ENCODE measurements at regions not wholly inside any gene's neighbourhood (a gene's known extent, or its start where the extent isn't known, plus 50 kb on each side); places are given as distances from the start of the nearest gene placed in this dataset.

DNA sequence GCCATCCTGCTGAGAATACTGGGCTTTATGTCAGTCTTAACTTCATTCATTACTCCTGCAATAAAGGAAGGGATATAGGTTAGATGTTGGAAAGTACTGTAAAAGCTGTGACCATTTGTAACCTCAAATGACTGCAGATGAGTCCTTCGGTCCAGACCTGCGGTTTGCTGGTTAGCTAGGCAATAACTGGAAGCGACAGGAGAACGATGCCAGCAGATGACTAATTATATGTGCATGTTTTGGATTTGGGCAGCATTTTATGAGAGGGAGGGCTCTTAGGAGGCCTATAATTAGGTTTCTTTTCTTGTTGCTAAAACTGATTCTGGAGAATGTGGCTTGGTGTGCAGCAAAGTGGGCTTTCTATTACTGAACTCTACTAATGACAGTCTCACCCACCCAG is 205.6 kb downstream of the TMEM182 start:
- H3K4me3 Mint-ChIP-seq = no peak overlapping the region
- H3K36me3 Mint-ChIP-seq (ENCODE audit: low read depth) = no peaks in the 10 kb centered on the region
- no peaks in the 10 kb centered on the region for H3K4me1 Mint-ChIP-seq
- no peak overlapping the region for H3K27ac Mint-ChIP-seq
- TF ChIP-seq, protein P1, sequence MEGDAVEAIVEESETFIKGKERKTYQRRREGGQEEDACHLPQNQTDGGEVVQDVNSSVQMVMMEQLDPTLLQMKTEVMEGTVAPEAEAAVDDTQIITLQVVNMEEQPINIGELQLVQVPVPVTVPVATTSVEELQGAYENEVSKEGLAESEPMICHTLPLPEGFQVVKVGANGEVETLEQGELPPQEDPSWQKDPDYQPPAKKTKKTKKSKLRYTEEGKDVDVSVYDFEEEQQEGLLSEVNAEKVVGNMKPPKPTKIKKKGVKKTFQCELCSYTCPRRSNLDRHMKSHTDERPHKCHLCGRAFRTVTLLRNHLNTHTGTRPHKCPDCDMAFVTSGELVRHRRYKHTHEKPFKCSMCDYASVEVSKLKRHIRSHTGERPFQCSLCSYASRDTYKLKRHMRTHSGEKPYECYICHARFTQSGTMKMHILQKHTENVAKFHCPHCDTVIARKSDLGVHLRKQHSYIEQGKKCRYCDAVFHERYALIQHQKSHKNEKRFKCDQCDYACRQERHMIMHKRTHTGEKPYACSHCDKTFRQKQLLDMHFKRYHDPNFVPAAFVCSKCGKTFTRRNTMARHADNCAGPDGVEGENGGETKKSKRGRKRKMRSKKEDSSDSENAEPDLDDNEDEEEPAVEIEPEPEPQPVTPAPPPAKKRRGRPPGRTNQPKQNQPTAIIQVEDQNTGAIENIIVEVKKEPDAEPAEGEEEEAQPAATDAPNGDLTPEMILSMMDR (IDR thresholded peaks at IDR 0.05; ENCODE audit: unreplicated experiment in 3 of 3) = no peak
- H3K27me3 Mint-ChIP-seq (ENCODE audit: low read depth) = no peaks in the 10 kb centered on the region
- H3K9me3 Mint-ChIP-seq = no peaks in the 10 kb centered on the region

DNA sequence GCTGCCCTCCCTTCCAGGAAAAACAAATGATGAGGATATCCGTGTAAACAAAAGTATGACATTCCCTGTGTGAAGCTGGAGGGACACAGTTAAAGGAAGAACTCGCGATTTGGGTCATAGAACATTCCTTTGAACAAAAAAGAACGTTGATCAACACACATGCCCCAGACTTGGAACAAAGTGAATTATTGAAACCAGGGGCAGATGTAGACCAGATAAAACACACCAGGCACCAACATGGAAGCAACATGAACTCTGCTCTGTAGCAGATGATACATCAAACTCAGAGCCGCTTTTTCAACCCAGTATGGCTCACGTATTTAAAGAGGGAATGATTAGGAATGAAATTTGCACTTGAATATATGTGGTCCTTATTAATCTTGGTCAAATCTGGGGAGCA is 206.5 kb downstream of the TMEM182 start:
- H3K4me1 Mint-ChIP-seq = no peaks in the 10 kb centered on the region
- H3K27ac Mint-ChIP-seq = no peak overlapping the region
- no peaks in the 10 kb centered on the region for H3K9me3 Mint-ChIP-seq
- TF ChIP-seq, protein P1 (IDR thresholded peaks at IDR 0.05; ENCODE audit: unreplicated experiment in 3 of 3) = no peak
- H3K36me3 Mint-ChIP-seq (ENCODE audit: low read depth) = no peaks in the 10 kb centered on the region
- no peaks in the 10 kb centered on the region for H3K27me3 Mint-ChIP-seq (ENCODE audit: low read depth)
- H3K4me3 Mint-ChIP-seq = no peak overlapping the region

DNA sequence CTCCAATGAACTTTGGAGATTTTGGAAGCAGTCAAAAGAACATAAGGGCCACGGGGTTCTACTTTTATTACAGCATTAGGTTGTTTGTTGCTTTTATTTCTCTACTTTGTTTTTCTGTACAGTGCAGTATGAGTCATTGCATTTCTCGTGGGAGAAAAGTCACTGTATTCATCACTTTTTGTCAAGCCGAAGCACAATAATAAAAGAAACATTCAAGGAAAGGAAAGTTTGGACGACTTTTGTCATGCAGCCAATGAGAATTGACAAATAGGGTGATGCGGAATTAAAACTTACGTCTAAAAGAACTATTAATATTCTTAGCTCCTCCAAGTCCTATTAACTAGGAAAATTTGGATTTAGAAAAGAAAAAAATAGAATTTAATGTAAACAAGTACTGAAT is 209.9 kb downstream of the TMEM182 start:
- no peak overlapping the region for H3K4me3 Mint-ChIP-seq
- H3K27me3 Mint-ChIP-seq (ENCODE audit: low read depth) = no peaks in the 10 kb centered on the region
- no peaks in the 10 kb centered on the region for H3K9me3 Mint-ChIP-seq
- H3K27ac Mint-ChIP-seq = no peak overlapping the region
- TF ChIP-seq, protein P1 (IDR thresholded peaks at IDR 0.05; ENCODE audit: unreplicated experiment in 3 of 3) = no peak
- no peaks in the 10 kb centered on the region for H3K36me3 Mint-ChIP-seq (ENCODE audit: low read depth)
- H3K4me1 Mint-ChIP-seq = peaks cover 21% of the 10 kb centered on the region

DNA sequence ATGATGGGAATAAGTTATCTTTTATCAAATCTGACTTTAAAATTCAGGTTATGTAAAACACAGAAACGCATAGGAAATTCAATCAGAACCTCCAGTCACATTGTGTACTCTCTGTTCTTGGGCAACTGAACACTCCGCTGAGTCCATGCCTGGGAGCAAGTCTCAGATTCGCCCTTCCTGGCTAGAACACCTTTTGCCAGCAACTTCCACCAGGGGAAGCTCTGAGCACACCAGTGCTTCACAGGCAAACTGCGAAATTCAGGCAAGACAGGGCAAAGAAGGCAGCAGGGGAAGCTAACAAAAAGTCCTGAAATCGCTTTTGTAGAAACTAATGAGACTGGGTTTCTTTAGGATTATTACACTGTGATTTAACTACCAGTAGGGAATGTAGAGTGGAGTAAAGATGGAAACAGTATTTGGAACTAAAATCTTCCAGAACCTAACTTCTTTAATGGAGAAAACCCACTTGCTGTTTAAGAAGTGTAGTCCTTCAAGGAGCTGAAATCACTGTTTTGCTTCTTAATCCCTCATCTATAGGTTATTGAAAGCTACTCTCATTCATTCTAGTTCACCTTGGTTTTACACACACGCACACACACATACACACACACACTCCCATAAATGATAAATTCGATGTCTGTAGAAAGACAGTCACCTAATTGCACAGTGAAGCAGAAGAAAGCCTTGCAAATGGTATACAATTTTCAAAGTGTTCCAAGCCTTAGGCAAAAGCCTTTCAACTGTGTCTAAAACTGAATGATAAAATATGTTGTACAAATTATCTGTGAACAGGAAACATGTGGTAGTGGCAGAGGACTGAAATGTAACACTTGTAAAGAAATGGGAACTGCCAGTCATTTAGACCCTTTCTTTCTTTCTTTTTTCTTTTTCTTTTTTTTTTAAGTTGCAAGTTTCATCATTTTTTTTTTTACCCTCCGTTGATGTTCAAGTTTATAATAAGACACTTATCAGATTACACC is 214.5 kb downstream of the TMEM182 start:
- TF ChIP-seq, protein P1 (IDR thresholded peaks at IDR 0.05; ENCODE audit: unreplicated experiment in 3 of 3) = peak; percentile 66
- no peaks in the 10 kb centered on the region for H3K27me3 Mint-ChIP-seq (ENCODE audit: low read depth)
- H3K27ac Mint-ChIP-seq = peak overlapping the region in 2 of 3 experiments; percentile 1 to 14
- H3K4me1 Mint-ChIP-seq = peaks cover 31% of the 10 kb centered on the region
- H3K36me3 Mint-ChIP-seq (ENCODE audit: low read depth) = no peaks in the 10 kb centered on the region
- H3K4me3 Mint-ChIP-seq = peak overlapping the region in 1 of 3 experiments; percentile 2
- H3K9me3 Mint-ChIP-seq = no peaks in the 10 kb centered on the region

DNA sequence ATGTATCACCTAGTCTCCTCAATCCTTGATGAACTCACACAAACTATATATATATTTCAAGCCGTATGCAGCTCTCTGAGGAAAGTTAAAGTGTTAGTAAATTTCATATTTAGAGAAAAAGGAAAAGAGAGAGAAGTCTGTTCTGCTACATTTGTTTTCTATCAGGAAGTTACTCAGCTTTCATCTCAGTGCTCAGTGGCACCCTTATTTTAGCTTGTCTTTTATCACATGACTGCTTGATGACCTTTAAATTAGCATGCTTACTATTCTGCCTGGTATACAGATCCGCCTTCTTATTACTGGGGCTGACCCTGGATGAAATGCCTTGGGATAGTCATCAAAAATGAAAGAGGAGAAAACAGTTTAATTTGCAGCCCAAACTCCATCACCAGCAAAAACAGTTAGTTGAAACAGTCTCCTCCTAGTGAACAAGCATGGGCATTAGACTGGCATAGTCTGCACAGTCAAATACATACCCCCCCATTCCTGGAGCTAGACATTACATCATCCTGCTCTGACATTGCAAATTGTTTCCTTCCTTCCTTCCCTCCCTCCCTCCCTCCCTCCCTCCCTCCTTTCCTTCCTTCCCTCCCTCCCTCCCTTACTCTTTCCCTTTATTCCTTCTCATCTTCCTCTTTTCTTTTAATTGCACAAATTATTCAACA is 215.7 kb downstream of the TMEM182 start:
- Mint-ChIP-seq H3K4me3 (no peak overlapping the region), H3K27me3 (ENCODE audit: low read depth) (no peaks in the 10 kb centered on the region), H3K9me3 (no peaks in the 10 kb centered on the region), H3K27ac (no peak overlapping the region), H3K4me1 (peaks cover 31% of the 10 kb centered on the region), H3K36me3 (ENCODE audit: low read depth) (no peaks in the 10 kb centered on the region)
- TF ChIP-seq, protein P1 (IDR thresholded peaks at IDR 0.05; ENCODE audit: unreplicated experiment in 3 of 3) = no peak
